ENCODE measurements at regions not wholly inside any gene's neighbourhood (a gene's known extent, or its start where the extent isn't known, plus 50 kb on each side); places are given as distances from the start of the nearest gene placed in this dataset.

DNA sequence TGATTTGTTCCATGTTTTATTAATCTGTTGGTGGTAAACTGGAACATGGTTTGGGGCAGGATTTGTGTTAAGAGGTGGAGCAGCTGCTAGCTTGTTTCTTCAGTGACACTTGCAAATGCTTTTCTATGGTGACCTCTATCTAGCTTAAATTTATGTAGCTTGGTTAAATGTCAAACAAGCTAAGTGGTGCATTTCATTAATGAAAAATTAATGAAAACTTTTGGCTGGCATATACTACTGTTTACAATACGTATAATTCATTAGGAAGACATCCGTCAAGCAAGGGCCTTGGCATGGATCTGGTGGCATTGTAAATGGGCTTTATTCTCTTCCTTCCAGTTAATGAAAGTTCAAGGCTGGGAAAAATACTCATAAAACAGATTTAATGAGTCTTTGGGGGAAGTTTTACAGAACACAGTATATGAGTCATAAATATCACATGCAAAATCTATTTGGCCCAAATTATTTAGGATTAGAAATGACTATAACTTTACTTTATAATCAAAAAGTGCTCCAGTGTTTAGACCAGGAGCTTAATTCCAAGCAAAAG, 807.7 kb upstream of the SEL1L start:
- TF ChIP-seq, protein P1, sequence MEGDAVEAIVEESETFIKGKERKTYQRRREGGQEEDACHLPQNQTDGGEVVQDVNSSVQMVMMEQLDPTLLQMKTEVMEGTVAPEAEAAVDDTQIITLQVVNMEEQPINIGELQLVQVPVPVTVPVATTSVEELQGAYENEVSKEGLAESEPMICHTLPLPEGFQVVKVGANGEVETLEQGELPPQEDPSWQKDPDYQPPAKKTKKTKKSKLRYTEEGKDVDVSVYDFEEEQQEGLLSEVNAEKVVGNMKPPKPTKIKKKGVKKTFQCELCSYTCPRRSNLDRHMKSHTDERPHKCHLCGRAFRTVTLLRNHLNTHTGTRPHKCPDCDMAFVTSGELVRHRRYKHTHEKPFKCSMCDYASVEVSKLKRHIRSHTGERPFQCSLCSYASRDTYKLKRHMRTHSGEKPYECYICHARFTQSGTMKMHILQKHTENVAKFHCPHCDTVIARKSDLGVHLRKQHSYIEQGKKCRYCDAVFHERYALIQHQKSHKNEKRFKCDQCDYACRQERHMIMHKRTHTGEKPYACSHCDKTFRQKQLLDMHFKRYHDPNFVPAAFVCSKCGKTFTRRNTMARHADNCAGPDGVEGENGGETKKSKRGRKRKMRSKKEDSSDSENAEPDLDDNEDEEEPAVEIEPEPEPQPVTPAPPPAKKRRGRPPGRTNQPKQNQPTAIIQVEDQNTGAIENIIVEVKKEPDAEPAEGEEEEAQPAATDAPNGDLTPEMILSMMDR (IDR thresholded peaks at IDR 0.05; ENCODE audit: low read depth, low read length): no peak
- ChIA-PET POLR2A (no interaction called here), CTCF (no interaction called here)
- H3K27ac ChIP-seq (ENCODE audit: low read depth, low read length): no peak overlapping the region
- DNase-seq (ENCODE audit: low read depth, low spot score): no peak
- no peak overlapping the region for H3K4me3 ChIP-seq (ENCODE audit: low read depth, low read length)
- no peaks in the 10 kb centered on the region for H3K27me3 ChIP-seq (ENCODE audit: control insufficient read depth, insufficient read depth, low read length)
- peaks cover 11% of the 10 kb centered on the region for H3K9me3 ChIP-seq (ENCODE audit: control insufficient read depth, insufficient read depth, low read length)

DNA sequence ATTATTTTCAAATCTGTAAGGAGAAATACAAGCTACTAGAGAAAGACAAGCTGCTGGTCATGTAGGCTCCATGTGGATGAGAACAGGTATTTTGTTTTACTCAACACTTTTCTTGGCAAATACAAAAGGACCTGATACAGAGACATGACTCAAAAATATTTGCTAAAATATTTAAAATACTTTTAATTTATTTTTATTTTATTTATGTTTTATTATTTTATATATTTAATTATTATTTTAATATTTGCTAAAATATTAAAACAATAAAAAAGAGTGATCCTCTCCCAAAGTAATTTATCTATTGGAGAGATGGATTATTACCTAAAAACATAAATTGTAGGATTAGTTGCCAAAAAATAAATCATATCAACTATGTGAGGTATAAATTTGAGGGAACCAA, 808.9 kb upstream of the SEL1L start:
- POLR2A ChIA-PET: no interaction called here
- CTCF ChIA-PET: no interaction called here
- H3K9me3 ChIP-seq (ENCODE audit: control insufficient read depth, insufficient read depth, low read length): peaks cover 12% of the 10 kb centered on the region
- no peak for DNase-seq (ENCODE audit: low read depth, low spot score)
- TF ChIP-seq, protein P1 (IDR thresholded peaks at IDR 0.05; ENCODE audit: low read depth, low read length): no peak
- no peaks in the 10 kb centered on the region for H3K27me3 ChIP-seq (ENCODE audit: control insufficient read depth, insufficient read depth, low read length)
- H3K27ac ChIP-seq (ENCODE audit: low read depth, low read length): no peak overlapping the region
- no peak overlapping the region for H3K4me3 ChIP-seq (ENCODE audit: low read depth, low read length)

DNA sequence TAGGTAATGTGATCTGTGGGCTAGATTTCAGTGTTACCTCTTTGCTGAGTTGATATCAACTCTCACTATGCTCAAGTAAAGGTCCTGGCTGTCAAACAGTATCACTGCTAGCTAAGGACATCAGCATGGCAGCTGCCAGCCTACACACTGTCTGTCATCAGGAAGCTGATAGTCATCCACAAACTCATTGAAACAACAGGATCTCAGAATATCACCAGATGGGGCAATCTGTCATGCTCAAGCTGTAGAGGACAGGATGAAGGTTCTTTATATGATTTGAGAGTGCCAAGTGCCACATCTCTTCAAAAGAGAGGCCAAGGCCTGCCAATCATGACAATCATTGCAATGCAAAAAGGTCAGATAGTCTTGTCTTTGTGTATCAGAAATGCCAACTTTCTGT, 811.5 kb upstream of the SEL1L start:
- DNase-seq (ENCODE audit: low read depth, low spot score): no peak
- ChIA-PET CTCF (no interaction called here), POLR2A (no interaction called here)

DNA sequence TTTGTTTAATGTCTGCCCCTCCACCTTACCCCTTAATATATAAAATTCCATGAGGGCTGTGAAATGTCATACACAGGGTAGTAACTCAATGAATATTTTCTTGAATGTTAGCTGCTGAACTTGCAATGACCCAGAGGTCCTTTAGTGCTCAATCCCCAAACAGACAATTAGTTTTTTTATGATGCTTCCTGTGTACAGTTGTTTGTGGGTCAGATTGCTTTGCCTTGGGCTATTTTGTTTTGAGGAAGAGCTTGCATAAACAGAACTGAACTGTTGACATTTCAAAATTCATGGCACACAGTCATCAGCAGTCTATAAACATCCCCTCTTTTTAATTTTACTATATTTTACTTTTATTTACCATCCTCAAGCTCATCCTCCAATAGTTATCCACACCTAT, 820.5 kb upstream of the SEL1L start:
- peaks cover 5% of the 10 kb centered on the region; the same call in 1 of the 2 replicates for H3K9me3 ChIP-seq (ENCODE audit: control insufficient read depth, insufficient read depth, low read length)
- no peaks in the 10 kb centered on the region for H3K27me3 ChIP-seq (ENCODE audit: control insufficient read depth, insufficient read depth, low read length)
- CTCF ChIA-PET: no interaction called here
- no peak overlapping the region for H3K4me3 ChIP-seq (ENCODE audit: low read depth, low read length)
- DNase-seq (ENCODE audit: low read depth, low spot score): no peak
- no peak overlapping the region for H3K27ac ChIP-seq (ENCODE audit: low read depth, low read length)
- TF ChIP-seq, protein P1 (IDR thresholded peaks at IDR 0.05; ENCODE audit: low read depth, low read length): no peak
- POLR2A ChIA-PET: no interaction called here

More for the DNA sequence above, 811.5 kb upstream of the SEL1L start:
- Histone ChIP-seq H3K27me3 (ENCODE audit: control insufficient read depth, insufficient read depth, low read length) (no peaks in the 10 kb centered on the region), H3K9me3 (ENCODE audit: control insufficient read depth, insufficient read depth, low read length) (peaks cover 12% of the 10 kb centered on the region), H3K4me3 (ENCODE audit: low read depth, low read length) (no peak overlapping the region), H3K27ac (ENCODE audit: low read depth, low read length) (no peak overlapping the region)
- TF ChIP-seq, protein P1 (IDR thresholded peaks at IDR 0.05; ENCODE audit: low read depth, low read length): no peak

DNA sequence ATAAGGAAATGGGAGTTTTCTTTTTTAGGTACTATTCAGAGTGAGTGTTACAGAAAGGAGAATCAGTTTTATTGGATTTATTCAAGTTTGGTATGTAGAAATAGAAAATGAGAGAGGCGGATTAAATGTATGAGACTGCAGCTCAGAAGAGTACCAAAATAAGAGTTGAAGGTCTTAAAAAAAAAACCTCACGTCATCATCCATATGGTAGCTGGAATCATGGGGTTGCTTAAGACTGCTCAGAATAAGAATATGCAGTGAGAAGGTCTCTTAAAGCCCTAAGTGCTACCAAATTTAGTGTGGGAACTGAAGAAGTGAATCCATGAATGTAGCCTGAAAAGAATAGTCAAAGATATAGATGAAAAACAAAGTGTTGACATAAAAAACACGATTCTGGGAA, 825.5 kb upstream of the SEL1L start:
- DNase-seq (ENCODE audit: low read depth, low spot score): no peak
- ChIA-PET CTCF (no interaction called here), POLR2A (no interaction called here)
- peaks cover 9% of the 10 kb centered on the region for H3K9me3 ChIP-seq (ENCODE audit: control insufficient read depth, insufficient read depth, low read length)
- TF ChIP-seq, protein P1 (IDR thresholded peaks at IDR 0.05; ENCODE audit: low read depth, low read length): no peak
- H3K27ac ChIP-seq (ENCODE audit: low read depth, low read length): no peak overlapping the region
- H3K27me3 ChIP-seq (ENCODE audit: control insufficient read depth, insufficient read depth, low read length): no peaks in the 10 kb centered on the region
- H3K4me3 ChIP-seq (ENCODE audit: low read depth, low read length): no peak overlapping the region
